ENCODE measurements at regions not wholly inside any gene's neighbourhood (a gene's known extent, or its start where the extent isn't known, plus 50 kb on each side); places are given as distances from the start of the nearest gene placed in this dataset.

GRCh38 chr20:40173872-40174271, 515.2 kb downstream of the MAFB start:
- TF ChIP-seq, protein P1, sequence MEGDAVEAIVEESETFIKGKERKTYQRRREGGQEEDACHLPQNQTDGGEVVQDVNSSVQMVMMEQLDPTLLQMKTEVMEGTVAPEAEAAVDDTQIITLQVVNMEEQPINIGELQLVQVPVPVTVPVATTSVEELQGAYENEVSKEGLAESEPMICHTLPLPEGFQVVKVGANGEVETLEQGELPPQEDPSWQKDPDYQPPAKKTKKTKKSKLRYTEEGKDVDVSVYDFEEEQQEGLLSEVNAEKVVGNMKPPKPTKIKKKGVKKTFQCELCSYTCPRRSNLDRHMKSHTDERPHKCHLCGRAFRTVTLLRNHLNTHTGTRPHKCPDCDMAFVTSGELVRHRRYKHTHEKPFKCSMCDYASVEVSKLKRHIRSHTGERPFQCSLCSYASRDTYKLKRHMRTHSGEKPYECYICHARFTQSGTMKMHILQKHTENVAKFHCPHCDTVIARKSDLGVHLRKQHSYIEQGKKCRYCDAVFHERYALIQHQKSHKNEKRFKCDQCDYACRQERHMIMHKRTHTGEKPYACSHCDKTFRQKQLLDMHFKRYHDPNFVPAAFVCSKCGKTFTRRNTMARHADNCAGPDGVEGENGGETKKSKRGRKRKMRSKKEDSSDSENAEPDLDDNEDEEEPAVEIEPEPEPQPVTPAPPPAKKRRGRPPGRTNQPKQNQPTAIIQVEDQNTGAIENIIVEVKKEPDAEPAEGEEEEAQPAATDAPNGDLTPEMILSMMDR (IDR thresholded peaks at IDR 0.05): no peak
- TF ChIP-seq POLR2A (IDR thresholded peaks at IDR 0.05) (no peak), POLR2AphosphoS5 (IDR thresholded peaks at IDR 0.05; ENCODE audit: insufficient read depth in 1 of 2, low read depth in 1 of 2) (no peak)
